Type B pancreatic cell (in vitro differentiated cells): ENCODE measurements at regions not wholly inside any gene's neighbourhood (a gene's known extent, or its start where the extent isn't known, plus 50 kb on each side); places are given as distances from the start of the nearest gene placed in this dataset.

Experiments used
- DNase-seq: peaks from one replicate; pipeline ENCODE4 v3.0.0; 2021; ENCODE audit warnings: mixed read lengths; ENCODE audit not compliant: unreplicated experiment; ENCODE audit errors: extremely low spot score
- H3K27ac Mint-ChIP-seq: 2 replicates; pipeline ENCODE4 v1.8.0; 2021; ENCODE audit warnings: mild to moderate bottlenecking, mixed read lengths
- H3K27me3 Mint-ChIP-seq: 2 replicates; pipeline ENCODE4 v1.8.0; 2021; ENCODE audit warnings: mixed read lengths
- H3K36me3 Mint-ChIP-seq: 2 replicates; pipeline ENCODE4 v1.8.0; 2021; ENCODE audit warnings: mixed read lengths
- H3K4me1 Mint-ChIP-seq: one replicate; pipeline ENCODE4 v1.8.0; 2021; ENCODE audit warnings: mixed read lengths; ENCODE audit not compliant: unreplicated experiment
- H3K4me3 Mint-ChIP-seq: 2 replicates; pipeline ENCODE4 v1.8.0; 2021; ENCODE audit warnings: mild to moderate bottlenecking, mixed read lengths
- H3K9me3 Mint-ChIP-seq: 2 replicates; pipeline ENCODE4 v1.8.0; 2021; ENCODE audit warnings: mixed read lengths
- TF ChIP-seq, protein P1 (sequence below): fragments of 200-600 bp; sonication (generic); conservative IDR thresholded peaks from 2 replicates; pipeline ENCODE4 v1.5.0; 2021; ENCODE audit warnings: antibody characterized with exemption, mild to moderate bottlenecking

DNA sequence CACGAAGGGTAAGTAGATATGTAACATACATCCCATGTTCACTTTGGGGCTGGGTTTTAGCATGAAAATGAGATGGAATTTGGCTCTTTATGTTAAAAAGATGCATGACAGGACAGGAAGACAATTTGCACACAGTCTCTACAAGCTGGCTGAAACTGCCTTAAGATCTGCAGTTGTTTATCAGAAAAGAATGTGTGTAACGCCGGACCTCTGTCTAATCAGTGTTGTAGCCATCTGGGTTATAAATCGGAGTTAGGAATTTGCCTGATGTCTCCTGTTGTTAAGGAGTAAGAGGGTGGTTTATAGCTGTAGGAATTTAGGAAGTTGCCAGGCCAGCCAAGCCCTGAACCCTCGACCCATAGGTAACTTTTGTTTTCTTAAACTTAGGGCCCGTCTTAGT, 562.9 kb upstream of the FAT1 start:
- Mint-ChIP-seq H3K9me3 (peaks cover 12% of the 10 kb centered on the region), H3K4me1 (peaks cover 13% of the 10 kb centered on the region), H3K27ac (no peak overlapping the region), H3K27me3 (no peaks in the 10 kb centered on the region), H3K4me3 (no peak overlapping the region), H3K36me3 (no peaks in the 10 kb centered on the region)
- no peak for DNase-seq
- TF ChIP-seq, protein P1, sequence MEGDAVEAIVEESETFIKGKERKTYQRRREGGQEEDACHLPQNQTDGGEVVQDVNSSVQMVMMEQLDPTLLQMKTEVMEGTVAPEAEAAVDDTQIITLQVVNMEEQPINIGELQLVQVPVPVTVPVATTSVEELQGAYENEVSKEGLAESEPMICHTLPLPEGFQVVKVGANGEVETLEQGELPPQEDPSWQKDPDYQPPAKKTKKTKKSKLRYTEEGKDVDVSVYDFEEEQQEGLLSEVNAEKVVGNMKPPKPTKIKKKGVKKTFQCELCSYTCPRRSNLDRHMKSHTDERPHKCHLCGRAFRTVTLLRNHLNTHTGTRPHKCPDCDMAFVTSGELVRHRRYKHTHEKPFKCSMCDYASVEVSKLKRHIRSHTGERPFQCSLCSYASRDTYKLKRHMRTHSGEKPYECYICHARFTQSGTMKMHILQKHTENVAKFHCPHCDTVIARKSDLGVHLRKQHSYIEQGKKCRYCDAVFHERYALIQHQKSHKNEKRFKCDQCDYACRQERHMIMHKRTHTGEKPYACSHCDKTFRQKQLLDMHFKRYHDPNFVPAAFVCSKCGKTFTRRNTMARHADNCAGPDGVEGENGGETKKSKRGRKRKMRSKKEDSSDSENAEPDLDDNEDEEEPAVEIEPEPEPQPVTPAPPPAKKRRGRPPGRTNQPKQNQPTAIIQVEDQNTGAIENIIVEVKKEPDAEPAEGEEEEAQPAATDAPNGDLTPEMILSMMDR = no peak

DNA sequence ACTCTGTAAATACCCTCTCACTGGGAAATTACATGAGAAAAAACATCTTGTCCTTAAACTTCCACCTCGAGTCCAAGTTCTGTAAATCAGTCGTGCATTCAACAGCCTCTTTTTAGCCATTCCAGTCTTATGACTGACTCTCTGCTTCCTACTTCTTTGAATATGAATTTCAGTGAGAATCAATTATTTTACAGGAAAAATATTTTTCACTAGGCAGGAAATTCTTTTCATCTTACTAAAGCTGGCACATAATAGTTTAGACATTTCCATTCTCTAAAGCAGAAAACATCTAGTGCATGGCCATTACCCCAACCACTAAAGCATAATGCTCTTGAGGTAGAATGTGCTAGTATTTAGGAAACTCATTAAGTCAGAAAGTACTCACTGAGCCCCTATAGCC, 565.7 kb upstream of the FAT1 start:
- DNase-seq = no peak
- Mint-ChIP-seq H3K4me1 (peaks cover 9% of the 10 kb centered on the region), H3K4me3 (no peak overlapping the region), H3K36me3 (no peaks in the 10 kb centered on the region), H3K9me3 (peaks cover 20% of the 10 kb centered on the region), H3K27ac (no peak overlapping the region), H3K27me3 (no peaks in the 10 kb centered on the region)
- TF ChIP-seq, protein P1 = no peak

- no peaks in the 10 kb centered on the region for H3K36me3 Mint-ChIP-seq
- H3K9me3 Mint-ChIP-seq = peaks cover 33% of the 10 kb centered on the region
- H3K27me3 Mint-ChIP-seq = no peaks in the 10 kb centered on the region
- TF ChIP-seq, protein P1 = no peak
- no peaks in the 10 kb centered on the region for H3K4me1 Mint-ChIP-seq
- H3K4me3 Mint-ChIP-seq = no peak overlapping the region
- H3K27ac Mint-ChIP-seq = no peak overlapping the region
- no peak for DNase-seq
These were observed 571.2 kb upstream of the FAT1 start for GRCh38 chr4:187294861-187295260.

- TF ChIP-seq, protein P1 = no peak
- Mint-ChIP-seq H3K9me3 (peaks cover 10% of the 10 kb centered on the region), H3K27me3 (no peaks in the 10 kb centered on the region), H3K4me1 (no peaks in the 10 kb centered on the region), H3K4me3 (no peak overlapping the region), H3K36me3 (no peaks in the 10 kb centered on the region), H3K27ac (no peak overlapping the region)
- DNase-seq = no peak
These were observed 578.3 kb upstream of the FAT1 start for GRCh38 chr4:187301923-187302322.

GRCh38 chr4:187302457-187303150, 578.9 kb upstream of the FAT1 start:
- H3K27ac Mint-ChIP-seq = no peak overlapping the region
- H3K27me3 Mint-ChIP-seq = no peaks in the 10 kb centered on the region
- H3K4me1 Mint-ChIP-seq = no peaks in the 10 kb centered on the region
- no peak overlapping the region for H3K4me3 Mint-ChIP-seq
- no peak for DNase-seq
- no peaks in the 10 kb centered on the region for H3K36me3 Mint-ChIP-seq
- peaks cover 3% of the 10 kb centered on the region for H3K9me3 Mint-ChIP-seq
- TF ChIP-seq, protein P1 = no peak
